ENCODE measurements at regions not wholly inside any gene's neighbourhood (a gene's known extent, or its start where the extent isn't known, plus 50 kb on each side); places are given as distances from the start of the nearest gene placed in this dataset.

DNA sequence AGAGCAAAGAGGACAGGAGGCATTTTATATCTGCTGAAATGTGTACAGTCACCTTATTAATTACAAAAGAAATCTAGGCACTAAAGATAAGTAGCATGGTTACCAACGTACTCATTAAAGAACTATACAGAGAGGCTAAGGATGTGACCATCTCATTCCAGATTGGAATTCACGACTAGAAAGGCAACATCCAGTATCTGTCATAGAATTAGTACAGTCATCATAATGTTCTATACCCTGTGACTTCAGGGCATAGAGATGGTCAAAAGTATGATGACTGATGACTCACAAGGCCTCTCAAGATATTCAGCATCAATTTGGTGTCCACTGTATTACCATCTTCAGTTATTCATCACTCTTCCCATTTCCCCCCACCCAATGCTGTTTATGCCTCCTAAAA lies 144.0 kb upstream of the PLEKHG7 start:
- Histone ChIP-seq H3K4me3 (ENCODE audit: insufficient read depth in 1 of 2, low read depth in 1 of 2, low read length in 2 of 2) (no peak overlapping the region), H2BK15ac (ENCODE audit: low read depth, poor library complexity, severe bottlenecking) (no peak overlapping the region), H3K4me1 (ENCODE audit: control insufficient read depth, insufficient read depth, low read depth, low read length) (no peaks in the 10 kb centered on the region), H2AK5ac (ENCODE audit: low read length, severe bottlenecking) (no peak overlapping the region), H4K8ac (ENCODE audit: low read length) (no peak overlapping the region), H3K27me3 (ENCODE audit: control insufficient read depth in 1 of 2, insufficient read depth in 1 of 2, low read length in 2 of 2) (no peaks in the 10 kb centered on the region), H3K4me2 (ENCODE audit: low read length, poor library complexity, severe bottlenecking) (no peak overlapping the region), H3K9ac (ENCODE audit: low read length) (no peak overlapping the region), H3K79me1 (replicated peaks; ENCODE audit: low read length, poor library complexity, severe bottlenecking) (no peaks in the 10 kb centered on the region), H2BK120ac (ENCODE audit: low read depth, low read length) (no peak overlapping the region), H2BK5ac (ENCODE audit: low read depth, low read length, poor library complexity, severe bottlenecking) (no peak overlapping the region), H3K14ac (ENCODE audit: low read length in 2 of 2) (no peak overlapping the region), H2BK12ac (ENCODE audit: low read length in 2 of 2) (no peak overlapping the region), H3K18ac (ENCODE audit: low read depth in 1 of 2, low read length in 2 of 2) (no peak overlapping the region), H3K36me3 (ENCODE audit: control insufficient read depth in 1 of 2, insufficient read depth in 2 of 2, low read depth in 1 of 2, low read length in 2 of 2) (no peaks in the 10 kb centered on the region), H3K27ac (ENCODE audit: low read length, poor library complexity, severe bottlenecking) (no peak overlapping the region), H2AFZ (ENCODE audit: low read depth, low read length) (no peak overlapping the region), H3K9me3 (ENCODE audit: control insufficient read depth, low read length) (no peaks in the 10 kb centered on the region), H4K91ac (ENCODE audit: low read length) (no peak overlapping the region), H3K23ac (ENCODE audit: low read length in 2 of 2) (no peak overlapping the region), H3K4ac (ENCODE audit: low read depth in 1 of 2, low read length in 2 of 2) (no peak overlapping the region)
- peak; percentile 26 for DNase-seq
- WGBS = 75% methylated on average over 1 of the region's 2 CpGs

DNA sequence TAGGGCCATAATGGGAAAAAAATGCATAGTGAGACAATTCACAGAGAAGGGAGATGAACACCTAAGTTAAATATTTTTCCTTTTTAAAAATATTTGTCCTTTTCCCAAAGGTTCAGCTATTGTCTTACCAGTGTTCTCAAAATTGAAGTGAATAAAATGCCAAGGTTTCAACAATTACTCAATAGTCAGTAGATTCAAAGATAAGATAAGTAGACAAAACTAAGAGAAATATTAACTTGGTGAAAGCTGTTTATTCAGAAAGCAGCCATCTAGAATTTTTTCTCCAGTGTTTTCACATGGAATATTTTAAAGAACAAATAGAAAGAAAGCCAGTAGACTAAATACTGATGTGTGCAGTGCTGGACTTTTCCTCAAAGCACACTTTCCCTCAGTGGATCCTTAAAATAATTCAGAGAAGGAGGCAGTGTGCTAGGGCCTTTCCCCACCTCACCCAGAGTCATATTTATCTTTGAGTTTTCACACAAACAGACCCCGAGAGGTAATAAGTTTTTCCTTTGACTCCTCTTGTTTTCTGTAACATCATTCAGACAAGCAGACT lies 144.5 kb upstream of the PLEKHG7 start:
- Histone ChIP-seq H2BK15ac (ENCODE audit: low read depth, poor library complexity, severe bottlenecking) (no peak overlapping the region), H3K9me3 (ENCODE audit: control insufficient read depth, low read length) (no peaks in the 10 kb centered on the region), H3K4me2 (ENCODE audit: low read length, poor library complexity, severe bottlenecking) (no peak overlapping the region), H3K14ac (ENCODE audit: low read length in 2 of 2) (no peak overlapping the region), H2AK5ac (ENCODE audit: low read length, severe bottlenecking) (no peak overlapping the region), H2BK12ac (ENCODE audit: low read length in 2 of 2) (no peak overlapping the region), H2AFZ (ENCODE audit: low read depth, low read length) (no peak overlapping the region), H4K8ac (ENCODE audit: low read length) (no peak overlapping the region), H3K23ac (ENCODE audit: low read length in 2 of 2) (no peak overlapping the region), H3K27me3 (ENCODE audit: control insufficient read depth in 1 of 2, insufficient read depth in 1 of 2, low read length in 2 of 2) (no peaks in the 10 kb centered on the region), H3K4me1 (ENCODE audit: control insufficient read depth, insufficient read depth, low read depth, low read length) (peaks cover 3% of the 10 kb centered on the region), H3K27ac (ENCODE audit: low read length, poor library complexity, severe bottlenecking) (no peak overlapping the region), H3K4ac (ENCODE audit: low read depth in 1 of 2, low read length in 2 of 2) (no peak overlapping the region), H2BK5ac (ENCODE audit: low read depth, low read length, poor library complexity, severe bottlenecking) (no peak overlapping the region), H3K18ac (ENCODE audit: low read depth in 1 of 2, low read length in 2 of 2) (no peak overlapping the region), H3K36me3 (ENCODE audit: control insufficient read depth in 1 of 2, insufficient read depth in 2 of 2, low read depth in 1 of 2, low read length in 2 of 2) (no peaks in the 10 kb centered on the region), H3K4me3 (ENCODE audit: insufficient read depth in 1 of 2, low read depth in 1 of 2, low read length in 2 of 2) (no peak overlapping the region), H4K91ac (ENCODE audit: low read length) (no peak overlapping the region), H2BK120ac (ENCODE audit: low read depth, low read length) (no peak overlapping the region), H3K79me1 (replicated peaks; ENCODE audit: low read length, poor library complexity, severe bottlenecking) (no peaks in the 10 kb centered on the region), H3K9ac (ENCODE audit: low read length) (no peak overlapping the region)
- WGBS = no CpG with 5 or more reads among the region's 1 CpG
- DNase-seq = no peak

DNA sequence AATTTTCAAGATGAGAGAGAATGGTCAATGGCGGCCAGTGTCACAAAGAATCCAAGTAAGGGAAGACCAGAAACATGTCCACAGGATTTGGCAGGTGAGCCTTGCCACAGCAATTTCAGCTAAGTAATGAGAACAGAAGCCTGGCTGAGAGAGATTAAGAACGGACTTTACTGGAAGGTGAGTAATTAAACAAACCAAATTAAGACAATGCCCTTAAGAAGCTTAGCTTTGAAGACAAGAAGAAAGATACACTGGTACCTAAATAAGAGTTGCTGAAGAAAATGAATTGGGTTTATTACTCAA lies 145.4 kb upstream of the PLEKHG7 start:
- H3K27ac ChIP-seq (ENCODE audit: low read length, poor library complexity, severe bottlenecking) = no peak overlapping the region
- no peak overlapping the region for H2AFZ ChIP-seq (ENCODE audit: low read depth, low read length)
- H3K9me3 ChIP-seq (ENCODE audit: control insufficient read depth, low read length) = no peaks in the 10 kb centered on the region
- no peaks in the 10 kb centered on the region for H3K36me3 ChIP-seq (ENCODE audit: control insufficient read depth in 1 of 2, insufficient read depth in 2 of 2, low read depth in 1 of 2, low read length in 2 of 2)
- no peak overlapping the region for H3K9ac ChIP-seq (ENCODE audit: low read length)
- H2AK5ac ChIP-seq (ENCODE audit: low read length, severe bottlenecking) = no peak overlapping the region
- H2BK120ac ChIP-seq (ENCODE audit: low read depth, low read length) = no peak overlapping the region
- H3K14ac ChIP-seq (ENCODE audit: low read length in 2 of 2) = no peak overlapping the region
- H2BK12ac ChIP-seq (ENCODE audit: low read length in 2 of 2) = peak overlapping the region in 1 of 2 experiments; percentile 51
- H3K4me2 ChIP-seq (ENCODE audit: low read length, poor library complexity, severe bottlenecking) = no peak overlapping the region
- H3K23ac ChIP-seq (ENCODE audit: low read length in 2 of 2) = no peak overlapping the region
- H3K4me1 ChIP-seq (ENCODE audit: control insufficient read depth, insufficient read depth, low read depth, low read length) = peaks cover 7% of the 10 kb centered on the region
- H3K4me3 ChIP-seq (ENCODE audit: insufficient read depth in 1 of 2, low read depth in 1 of 2, low read length in 2 of 2) = no peak overlapping the region
- H3K4ac ChIP-seq (ENCODE audit: low read depth in 1 of 2, low read length in 2 of 2) = no peak overlapping the region
- 100% methylated on average over 2 of the region's 2 CpGs for WGBS
- no peak overlapping the region for H2BK15ac ChIP-seq (ENCODE audit: low read depth, poor library complexity, severe bottlenecking)
- no peak overlapping the region for H2BK5ac ChIP-seq (ENCODE audit: low read depth, low read length, poor library complexity, severe bottlenecking)
- no peaks in the 10 kb centered on the region for H3K79me1 ChIP-seq (replicated peaks; ENCODE audit: low read length, poor library complexity, severe bottlenecking)
- no peak for DNase-seq
- H3K18ac ChIP-seq (ENCODE audit: low read depth in 1 of 2, low read length in 2 of 2) = peak overlapping the region in 1 of 2 experiments; percentile 56
- H4K8ac ChIP-seq (ENCODE audit: low read length) = no peak overlapping the region
- no peaks in the 10 kb centered on the region for H3K27me3 ChIP-seq (ENCODE audit: control insufficient read depth in 1 of 2, insufficient read depth in 1 of 2, low read length in 2 of 2)
- no peak overlapping the region for H4K91ac ChIP-seq (ENCODE audit: low read length)

DNA sequence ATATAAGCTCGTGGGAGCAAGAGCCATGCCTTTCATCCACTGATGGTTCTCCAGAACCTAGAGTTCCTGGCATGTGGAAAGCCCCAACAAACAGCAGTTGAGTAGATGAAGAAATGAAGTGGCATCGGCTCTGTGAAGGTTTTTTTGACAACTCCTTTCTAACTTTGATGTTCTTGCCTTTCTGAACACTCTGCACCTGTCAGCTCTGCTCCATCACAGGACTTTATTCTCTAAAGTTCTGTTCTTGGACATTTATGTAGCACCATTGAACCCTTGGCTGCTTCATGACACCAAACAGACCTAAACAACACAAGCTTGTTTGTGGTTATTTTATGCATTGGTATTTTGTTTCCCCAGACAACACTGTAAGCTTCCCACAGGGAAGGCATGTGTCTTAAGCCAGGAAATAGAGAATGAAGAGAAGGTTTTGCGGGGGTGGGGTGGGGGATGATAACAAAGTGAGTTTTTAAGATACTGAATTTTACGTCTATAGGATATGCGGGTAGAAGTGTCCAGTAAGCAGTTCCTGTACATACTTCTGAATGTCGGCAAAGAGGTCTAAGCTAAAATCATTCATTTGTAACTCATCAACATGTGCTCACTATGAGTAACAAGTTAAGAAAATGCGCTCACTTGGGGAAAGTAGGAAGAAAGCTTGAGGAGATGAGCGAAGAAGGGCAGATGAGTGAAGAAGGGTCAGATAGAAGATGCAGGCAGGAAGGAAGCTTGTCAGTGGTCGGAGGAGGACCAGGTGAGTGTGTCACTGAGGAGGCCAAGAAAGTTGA lies 146.0 kb upstream of the PLEKHG7 start:
- H2AFZ ChIP-seq (ENCODE audit: low read depth, low read length) = no peak overlapping the region
- no peak overlapping the region for H3K14ac ChIP-seq (ENCODE audit: low read length in 2 of 2)
- H3K36me3 ChIP-seq (ENCODE audit: control insufficient read depth in 1 of 2, insufficient read depth in 2 of 2, low read depth in 1 of 2, low read length in 2 of 2) = no peaks in the 10 kb centered on the region
- no peak overlapping the region for H2AK5ac ChIP-seq (ENCODE audit: low read length, severe bottlenecking)
- H4K8ac ChIP-seq (ENCODE audit: low read length) = no peak overlapping the region
- H3K4me3 ChIP-seq (ENCODE audit: insufficient read depth in 1 of 2, low read depth in 1 of 2, low read length in 2 of 2) = no peak overlapping the region
- H2BK120ac ChIP-seq (ENCODE audit: low read depth, low read length) = no peak overlapping the region
- peaks cover 10% of the 10 kb centered on the region for H3K4me1 ChIP-seq (ENCODE audit: control insufficient read depth, insufficient read depth, low read depth, low read length)
- H3K9me3 ChIP-seq (ENCODE audit: control insufficient read depth, low read length) = no peaks in the 10 kb centered on the region
- no peak overlapping the region for H3K23ac ChIP-seq (ENCODE audit: low read length in 2 of 2)
- H2BK12ac ChIP-seq (ENCODE audit: low read length in 2 of 2) = peak overlapping the region in 1 of 2 experiments; percentile 51
- no peak overlapping the region for H2BK15ac ChIP-seq (ENCODE audit: low read depth, poor library complexity, severe bottlenecking)
- no peak overlapping the region for H2BK5ac ChIP-seq (ENCODE audit: low read depth, low read length, poor library complexity, severe bottlenecking)
- H3K9ac ChIP-seq (ENCODE audit: low read length) = no peak overlapping the region
- no peak overlapping the region for H4K91ac ChIP-seq (ENCODE audit: low read length)
- no peak overlapping the region for H3K27ac ChIP-seq (ENCODE audit: low read length, poor library complexity, severe bottlenecking)
- no peaks in the 10 kb centered on the region for H3K27me3 ChIP-seq (ENCODE audit: control insufficient read depth in 1 of 2, insufficient read depth in 1 of 2, low read length in 2 of 2)
- 93% methylated on average over 9 of the region's 9 CpGs for WGBS
- no peak overlapping the region for H3K4me2 ChIP-seq (ENCODE audit: low read length, poor library complexity, severe bottlenecking)
- DNase-seq = no peak
- H3K18ac ChIP-seq (ENCODE audit: low read depth in 1 of 2, low read length in 2 of 2) = peak overlapping the region in 1 of 2 experiments; percentile 56
- H3K79me1 ChIP-seq (replicated peaks; ENCODE audit: low read length, poor library complexity, severe bottlenecking) = no peaks in the 10 kb centered on the region
- no peak overlapping the region for H3K4ac ChIP-seq (ENCODE audit: low read depth in 1 of 2, low read length in 2 of 2)

Data from mesenchymal stem cell (in vitro differentiated cells and primary cell).